Gastrocnemius medialis (tissue), 4 donors: ENCODE measurements at regions not wholly inside any gene's neighbourhood (a gene's known extent, or its start where the extent isn't known, plus 50 kb on each side); places are given as distances from the start of the nearest gene placed in this dataset.

Source experiments
- ATAC-seq, 2 donors: fragments of 150-250 bp; one replicate each; pipeline ENCODE4 v1.9.1; 2016
- DNase-seq, 2 donors: peaks; one replicate each; pipeline ENCODE4 v3.0.0-alpha.2; 2019
- H3K27ac ChIP-seq, 4 donors: fragments of 200-600 bp; sonication (generic); 1 replicate in 1 of 4; 2 replicates in 3 of 4; pipeline ENCODE4 v1.5.1; 2016 to 2018; ENCODE audit warnings: mild to moderate bottlenecking in 2 of 4, moderate library complexity in 1 of 4
- H3K27me3 ChIP-seq, 3 donors: fragments of 200-600 bp; sonication (generic) in 2 of 3; 1 replicate in 1 of 3; 2 replicates in 2 of 3; pipeline versions ENCODE4 v1.5.1 to v1.6.0; 2016 to 2019; ENCODE audit warnings: mild to moderate bottlenecking in 1 of 3, moderate library complexity in 1 of 3
- H3K36me3 ChIP-seq, 2 donors: fragments of 200-600 bp; sonication (generic) in 1 of 2; one replicate each; pipeline ENCODE4 v1.5.1; 2017 to 2018
- H3K4me1 ChIP-seq, 2 donors: fragments of 200-600 bp; sonication (generic) in 1 of 2; one replicate each; pipeline ENCODE4 v1.5.1; 2016 to 2017; ENCODE audit warnings: mild to moderate bottlenecking in 2 of 2
- H3K4me3 ChIP-seq, 4 donors: fragments of 200-600 bp; sonication (generic) in 3 of 4; 1 replicate in 1 of 4; 2 replicates in 3 of 4; pipeline ENCODE4 v1.5.1; 2016 to 2019; ENCODE audit warnings: mild to moderate bottlenecking in 2 of 4
- H3K9me3 ChIP-seq, 3 donors: fragments of 200-600 bp; sonication (generic) in 2 of 3; 1 replicate in 1 of 3; 2 replicates in 2 of 3; pipeline ENCODE4 v1.5.1; 2016 to 2019
- CTCF ChIP-seq, 5 experiments: fragments of 450-650 bp in 3 of 5; fragments of 200-600 bp in 2 of 5; sonication (generic) in 2 of 5; IDR thresholded peaks in 4 of 5; conservative IDR thresholded peaks in 1 of 5; 1 replicate in 4 of 5; 2 replicates in 1 of 5; pipeline ENCODE4 v1.5.1; 2016 to 2019; ENCODE audit warnings: antibody characterized with exemption in 5 of 5, mild to moderate bottlenecking in 3 of 5, moderate library complexity in 3 of 5
- POLR2A ChIP-seq, 2 donors: fragments of 450-650 bp; IDR thresholded peaks; one replicate each; pipeline ENCODE4 v1.6.1; 2017; ENCODE audit warnings: antibody characterized with exemption in 2 of 2, mild to moderate bottlenecking in 2 of 2, moderate library complexity in 2 of 2
- in situ Hi-C, 4 donors: fragments of 200-750 bp; cut with MboI; loops; one replicate each; pipeline versions ENCODE4 v1.15.0 to v1.8.0; 2017; ENCODE audit warnings: low sequenced_read_pairs in 4 of 4
- intact Hi-C: fragments of 100-400 bp; cut with DNase I; formaldehyde crosslinking; loops from one replicate; pipeline ENCODE4 v1.15.1; 2023; ENCODE audit warnings: low total_unique reads

- in situ Hi-C loops, result no loop called here
- no peaks in the 10 kb centered on the region for H3K9me3 ChIP-seq
- H3K4me3 ChIP-seq, result no peak overlapping the region
- intact Hi-C loops, result no loop called here
- ATAC-seq (no peak), DNase-seq (no peak)
- no peaks in the 10 kb centered on the region for H3K36me3 ChIP-seq
- H3K4me1 ChIP-seq, result peaks cover 6 to 8% of the 10 kb centered on the region in 2 donors
- no peak overlapping the region for H3K27ac ChIP-seq
- no peak for TF ChIP-seq CTCF (IDR thresholded peaks at IDR 0.05 in 4 of 5, conservative IDR thresholded peaks at IDR 0.05 in 1 of 5)
- no peak for TF ChIP-seq POLR2A (IDR thresholded peaks at IDR 0.05)
- no peaks in the 10 kb centered on the region for H3K27me3 ChIP-seq
Observed at GRCh38 chr11:10397226-10397987, 57.7 kb upstream of the AMPD3 start.

DNA sequence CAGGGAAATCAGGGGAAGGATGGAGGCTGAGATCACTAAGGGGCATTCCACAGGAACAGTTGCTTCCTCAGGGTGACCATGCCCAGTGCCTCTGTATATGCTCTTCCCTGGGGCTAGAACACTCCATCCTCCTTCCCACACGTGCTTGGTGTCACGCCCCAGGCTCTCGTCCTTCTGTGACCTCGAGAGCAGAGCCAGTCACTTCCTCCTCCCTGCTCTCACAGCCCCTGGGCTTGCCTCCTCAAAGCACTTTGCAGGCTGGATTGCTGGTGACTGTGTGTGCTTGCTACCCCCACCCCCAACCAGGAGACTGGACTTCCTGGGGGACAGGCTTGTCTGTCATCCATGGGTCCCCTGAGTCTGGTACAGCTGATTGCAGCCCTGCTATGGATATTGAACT is 56.5 kb upstream of the AMPD3 start:
- Histone ChIP-seq H3K36me3 (no peaks in the 10 kb centered on the region), H3K9me3 (no peaks in the 10 kb centered on the region), H3K27ac (no peak overlapping the region), H3K27me3 (no peaks in the 10 kb centered on the region), H3K4me3 (no peak overlapping the region), H3K4me1 (peaks cover 6 to 8% of the 10 kb centered on the region in 2 donors)
- intact Hi-C loops (no loop called here), in situ Hi-C loops (no loop called here)
- TF ChIP-seq POLR2A (IDR thresholded peaks at IDR 0.05) (no peak), CTCF (IDR thresholded peaks at IDR 0.05 in 4 of 5, conservative IDR thresholded peaks at IDR 0.05 in 1 of 5) (no peak)
- no peak for DNase-seq
- no peak for ATAC-seq

DNA sequence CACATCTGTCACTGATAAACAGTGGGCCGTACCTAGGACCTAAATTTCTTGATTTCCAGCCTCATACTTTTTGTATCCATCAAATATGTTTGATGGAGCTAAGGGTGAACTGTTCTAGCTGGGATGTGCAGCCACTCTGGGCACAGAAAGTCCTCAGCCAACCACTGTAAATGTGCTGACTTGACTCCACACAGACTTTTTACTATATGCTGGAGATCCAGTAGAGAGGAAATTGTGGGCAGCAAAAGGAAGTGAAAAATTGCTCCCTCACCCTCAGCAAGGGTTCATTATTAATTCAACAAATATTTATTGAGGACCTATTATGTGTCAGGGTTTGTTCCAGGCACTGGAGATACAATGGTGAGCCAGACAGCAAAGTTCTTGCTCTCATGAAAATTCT is 54.2 kb upstream of the AMPD3 start:
- H3K4me1 ChIP-seq, result peaks cover 8 to 11% of the 10 kb centered on the region in 2 donors
- H3K36me3 ChIP-seq, result no peaks in the 10 kb centered on the region
- H3K27ac ChIP-seq, result peak overlapping the region in 1 of 4 donors; percentile 13
- in situ Hi-C loops, result loop anchor here in 2 of 4 donors (10.0 kb wide), 2 partner anchors 254 to 334 kb away; no protein-coding TSS in a partner anchor
- DNase-seq, result no peak
- H3K27me3 ChIP-seq, result no peaks in the 10 kb centered on the region
- H3K9me3 ChIP-seq, result no peaks in the 10 kb centered on the region
- no peak overlapping the region for H3K4me3 ChIP-seq
- intact Hi-C loops, result no loop called here
- no peak for TF ChIP-seq CTCF (IDR thresholded peaks at IDR 0.05 in 4 of 5, conservative IDR thresholded peaks at IDR 0.05 in 1 of 5)
- no peak for TF ChIP-seq POLR2A (IDR thresholded peaks at IDR 0.05)
- no peak for ATAC-seq

DNA sequence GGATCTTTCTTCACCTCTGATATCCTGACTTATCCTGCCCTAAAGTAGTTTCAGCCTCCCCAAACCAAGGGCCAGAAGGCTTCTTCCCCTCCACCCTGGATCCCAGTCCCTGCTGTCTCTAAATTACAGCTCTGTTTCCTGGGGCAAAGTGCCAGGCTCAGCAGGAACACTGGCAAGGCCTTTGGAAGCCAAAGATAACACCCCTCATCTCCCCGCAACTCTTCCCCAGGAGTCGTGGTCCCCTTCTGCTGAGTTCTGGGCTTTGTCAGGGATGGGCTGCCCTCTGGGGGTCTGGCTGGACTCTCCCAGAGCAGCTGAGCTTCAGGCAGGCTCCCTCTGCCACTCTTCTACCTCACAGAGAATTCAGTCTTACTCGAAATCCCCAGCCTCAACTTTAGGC is 53.8 kb upstream of the AMPD3 start:
- no peaks in the 10 kb centered on the region for H3K36me3 ChIP-seq
- no peaks in the 10 kb centered on the region for H3K27me3 ChIP-seq
- H3K9me3 ChIP-seq, result no peaks in the 10 kb centered on the region
- intact Hi-C loops, result no loop called here
- peaks cover 11 to 15% of the 10 kb centered on the region in 2 donors for H3K4me1 ChIP-seq
- DNase-seq, result no peak
- no peak for TF ChIP-seq CTCF (IDR thresholded peaks at IDR 0.05 in 4 of 5, conservative IDR thresholded peaks at IDR 0.05 in 1 of 5)
- TF ChIP-seq POLR2A (IDR thresholded peaks at IDR 0.05), result no peak
- no peak for ATAC-seq
- no peak overlapping the region for H3K4me3 ChIP-seq
- peak overlapping the region in 2 of 4 donors; percentile 13 to 25 for H3K27ac ChIP-seq
- in situ Hi-C loops, result loop anchor here in 2 of 4 donors (10.0 kb wide), 2 partner anchors 254 to 334 kb away; no protein-coding TSS in a partner anchor
